NCI-H1417 treated with DMSO at 0.1 percent for 48 hours (cell line): ENCODE measurements at regions not wholly inside any gene's neighbourhood (a gene's known extent, or its start where the extent isn't known, plus 50 kb on each side); places are given as distances from the start of the nearest gene placed in this dataset.
"Not testable (repeated sequence)": the region's sequence is repeated elsewhere in the genome, so short reads cannot be mapped to it uniquely, and the experiment has no call there.

Experiments used
- DNase-seq: peaks from one replicate; lab custom pipeline; 2025; lab: John Stamatoyannopoulos, UW

DNA sequence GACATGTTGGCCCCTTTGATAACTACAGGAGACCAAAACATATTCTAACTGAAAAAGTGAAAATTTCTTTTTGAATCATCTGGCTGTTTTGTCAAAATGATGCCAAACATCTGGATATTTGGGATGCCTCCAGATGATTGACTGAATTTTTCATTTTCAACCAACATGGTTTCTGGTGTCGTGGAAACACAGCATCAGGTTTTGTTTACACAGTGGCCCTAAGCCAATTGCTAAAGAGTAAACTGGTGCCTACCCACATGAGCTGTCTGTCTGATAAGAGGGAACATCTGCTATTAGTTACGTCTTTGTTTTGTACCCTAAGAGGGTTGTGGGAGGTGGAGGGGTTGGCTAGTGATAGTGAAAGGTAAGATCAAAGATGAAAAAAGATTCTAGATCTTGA lies 204.8 kb downstream of the KCNK2 start:
- no peak for DNase-seq

DNA sequence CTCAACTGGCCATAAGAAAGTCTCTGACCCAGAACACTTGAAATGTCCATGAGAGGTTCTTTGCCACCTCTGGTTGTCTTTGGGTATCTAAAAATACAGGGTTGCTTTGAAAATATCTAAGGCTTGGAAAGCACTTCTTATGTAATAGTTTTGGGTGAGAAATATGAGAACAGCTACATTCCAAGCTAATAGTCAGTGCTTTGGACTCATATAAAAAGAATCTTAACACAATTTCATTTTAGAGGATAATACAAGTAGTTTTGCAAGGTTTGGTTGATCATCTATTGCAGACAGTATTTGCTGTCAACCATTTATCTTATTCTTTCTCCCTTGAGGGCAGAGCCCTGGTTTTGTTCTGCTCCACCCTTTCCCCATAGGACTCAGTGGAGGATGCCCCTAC lies 207.5 kb downstream of the KCNK2 start:
- DNase-seq: no peak

DNA sequence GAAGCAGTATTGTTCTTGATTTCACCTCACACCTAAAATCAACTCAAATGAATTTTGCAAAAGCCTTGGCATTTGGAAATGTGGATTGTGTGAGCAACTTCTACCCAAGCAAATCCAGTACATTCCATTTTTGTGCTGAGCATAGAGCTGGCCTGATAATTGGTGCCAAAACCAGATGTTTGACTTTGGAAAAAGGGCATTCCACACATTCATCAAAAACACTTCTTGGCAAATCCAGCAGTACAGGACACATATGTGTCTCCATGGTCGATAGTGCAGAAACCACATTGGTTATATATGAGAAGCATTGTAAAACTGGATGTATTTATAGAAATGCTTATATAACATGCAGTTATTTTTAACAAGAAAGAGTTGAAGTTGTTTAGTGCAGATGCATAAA lies 210.4 kb downstream of the KCNK2 start:
- no peak for DNase-seq

DNA sequence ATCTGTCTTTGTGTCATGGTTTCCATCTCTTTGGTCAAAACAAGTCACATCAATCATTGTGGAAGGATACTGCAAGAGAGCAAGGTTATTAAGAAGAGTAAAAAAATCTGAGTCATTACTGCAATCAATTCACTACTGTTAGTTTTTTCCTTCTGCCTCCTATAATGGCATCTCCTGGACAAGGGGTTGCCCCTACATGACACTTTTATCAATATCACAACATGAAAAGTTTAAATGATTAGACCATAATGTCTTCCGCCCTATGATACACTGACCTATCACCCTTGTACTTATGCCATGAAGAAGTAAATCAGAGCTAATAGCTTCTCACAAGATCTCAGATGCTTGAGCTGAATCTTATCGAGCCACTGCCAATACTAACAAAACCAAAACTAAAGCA lies 223.9 kb downstream of the KCNK2 start:
- no peak for DNase-seq

DNA sequence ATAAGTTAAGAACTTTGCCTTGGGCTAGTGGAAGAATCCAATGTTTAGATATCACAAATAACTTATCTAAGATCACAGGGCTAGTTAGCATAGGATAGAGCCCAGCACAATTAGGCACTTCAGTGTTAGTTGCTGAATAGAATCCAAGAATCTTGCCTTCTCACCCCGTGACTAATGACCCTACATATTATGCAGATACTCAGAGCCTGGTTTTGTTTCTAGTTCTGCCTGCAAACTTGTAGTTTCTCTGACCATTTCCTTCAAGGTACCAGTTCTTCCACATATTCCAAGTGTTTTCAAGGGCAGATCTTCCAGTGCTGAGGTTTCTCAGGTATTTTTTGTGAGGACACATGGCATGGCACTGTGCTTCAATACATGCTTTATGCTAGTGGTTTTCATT lies 239.3 kb downstream of the KCNK2 start:
- DNase-seq: no peak

DNA sequence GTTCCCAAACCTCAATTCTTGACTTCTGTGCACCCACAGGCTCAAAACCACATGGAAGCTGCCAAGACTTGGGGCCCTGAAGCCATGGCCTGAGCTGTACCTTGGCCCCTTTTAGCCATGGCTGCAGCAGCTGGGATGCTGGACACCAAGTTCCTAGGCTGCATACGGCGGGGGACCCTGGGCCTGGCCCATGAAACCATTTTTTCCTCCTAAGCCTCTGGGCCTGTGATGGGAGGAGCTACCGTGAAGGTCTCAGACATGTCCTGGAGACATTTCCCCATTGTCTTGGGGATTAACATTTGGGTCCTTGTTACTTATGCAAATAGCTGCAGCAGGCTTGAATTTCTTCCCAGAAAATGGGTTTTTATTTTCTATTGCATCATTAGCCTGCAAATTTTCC lies 241.5 kb downstream of the KCNK2 start:
- DNase-seq: not testable (repeated sequence)

DNA sequence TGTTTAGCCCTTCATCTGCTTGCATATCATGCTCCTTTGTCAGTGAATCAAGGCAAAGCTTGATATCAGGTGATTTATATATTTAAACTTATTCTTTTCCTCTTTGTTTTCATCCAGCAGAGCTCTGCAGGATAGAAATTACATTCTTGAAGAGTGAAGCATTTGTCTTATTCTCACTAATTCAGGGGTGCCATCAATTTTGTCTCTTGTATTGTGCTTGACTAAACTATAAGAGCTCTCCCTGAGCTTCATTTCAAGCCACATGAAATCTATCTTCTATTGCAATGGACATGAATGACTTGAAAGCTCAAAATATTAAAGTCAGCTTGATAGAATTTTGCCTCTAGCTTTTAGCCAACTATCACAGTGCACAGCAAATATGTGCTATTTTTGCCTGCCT lies 236.7 kb upstream of the KCTD3 start:
- no peak for DNase-seq

DNA sequence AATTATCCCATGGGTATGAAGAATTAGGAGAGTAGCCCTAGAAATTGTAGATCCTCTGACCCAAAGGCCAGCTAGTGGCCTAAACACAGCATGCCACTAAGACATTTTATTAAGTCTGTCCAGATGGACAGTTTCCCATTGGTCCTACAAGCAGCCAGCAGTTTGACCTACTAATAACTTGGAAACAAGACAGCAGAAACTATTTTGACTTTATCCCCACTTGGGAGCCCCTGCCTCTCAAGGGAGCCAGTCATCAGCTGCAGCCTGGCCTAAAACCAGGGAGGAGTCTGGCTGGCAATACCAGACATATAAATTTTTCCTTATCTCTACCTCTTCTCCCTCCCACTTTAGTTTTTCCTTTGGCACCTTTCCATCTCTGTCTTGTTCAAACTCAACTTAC lies 222.6 kb upstream of the KCTD3 start:
- DNase-seq: no peak

DNA sequence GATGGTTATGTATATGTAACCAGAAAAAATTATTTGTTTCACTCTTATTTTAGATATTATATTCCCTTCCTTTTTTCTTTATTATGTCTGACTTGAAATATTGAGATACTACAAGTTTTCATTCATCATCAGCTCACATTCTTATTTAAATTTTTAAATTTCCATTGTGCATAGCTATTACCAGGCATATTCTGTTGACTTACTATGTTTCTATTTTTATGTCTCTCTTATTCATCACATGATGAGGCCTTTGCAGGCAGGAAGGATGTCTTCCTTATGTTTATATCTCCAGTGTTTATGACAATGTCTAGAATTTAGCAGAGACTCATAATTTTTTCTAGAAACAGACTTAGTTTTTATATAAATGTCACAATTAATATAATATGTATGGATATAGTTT lies 221.9 kb upstream of the KCTD3 start:
- DNase-seq: no peak

DNA sequence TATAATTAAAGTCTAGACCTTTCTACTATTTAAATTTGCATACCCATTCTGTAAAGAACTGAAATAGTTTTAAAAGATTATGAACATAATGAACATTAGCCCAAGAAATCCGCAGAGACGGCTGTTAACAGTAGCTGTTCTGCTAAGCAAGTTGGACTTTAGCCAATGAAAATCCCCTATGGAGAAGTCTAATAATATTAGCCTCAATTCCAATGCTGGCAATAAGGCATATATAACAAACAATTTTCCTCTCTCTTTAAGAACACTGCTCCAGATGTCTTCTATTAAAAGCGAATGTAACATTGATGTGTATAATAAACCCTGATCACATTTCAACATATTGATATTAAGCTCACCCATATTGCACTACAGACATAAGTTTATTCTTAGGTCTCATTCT lies 221.3 kb upstream of the KCTD3 start:
- DNase-seq: no peak

DNA sequence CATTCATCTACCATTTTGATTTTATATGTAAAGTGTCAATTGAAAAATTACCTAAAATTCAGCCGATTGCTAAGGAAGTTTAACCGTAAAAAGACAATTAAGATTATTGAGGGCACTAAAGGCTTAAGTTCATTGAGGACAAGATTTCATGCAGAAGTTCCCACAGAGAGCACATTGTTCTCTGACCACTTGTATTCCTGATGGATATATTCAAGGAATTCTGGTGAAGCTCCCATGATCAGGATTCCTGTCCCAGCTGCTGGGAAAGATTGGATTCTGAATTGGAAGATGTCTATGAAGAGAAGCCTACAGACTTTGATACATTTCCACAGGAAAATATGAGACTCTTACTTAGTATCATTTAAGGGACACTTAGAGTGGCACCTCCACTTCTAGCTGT lies 209.2 kb upstream of the KCTD3 start:
- DNase-seq: no peak

DNA sequence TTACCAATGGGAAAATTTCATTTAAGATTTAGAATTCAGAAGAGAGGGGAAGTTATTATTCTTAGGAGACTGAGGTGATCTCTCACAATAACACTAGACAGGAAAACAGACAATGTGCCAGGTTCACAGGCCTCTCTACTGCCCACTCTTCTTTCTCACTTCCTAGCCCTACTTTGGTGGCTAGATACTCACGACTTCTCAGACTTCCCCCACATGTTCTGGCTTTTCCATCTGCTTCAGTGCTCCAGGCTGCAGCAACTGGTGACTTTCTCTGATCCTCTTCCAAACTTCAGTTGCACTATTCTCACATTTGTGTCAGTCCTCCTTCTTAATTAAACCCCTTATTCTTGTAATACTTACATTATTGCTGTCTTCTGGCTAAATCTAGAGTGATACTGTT lies 208.7 kb upstream of the KCTD3 start:
- no peak for DNase-seq

DNA sequence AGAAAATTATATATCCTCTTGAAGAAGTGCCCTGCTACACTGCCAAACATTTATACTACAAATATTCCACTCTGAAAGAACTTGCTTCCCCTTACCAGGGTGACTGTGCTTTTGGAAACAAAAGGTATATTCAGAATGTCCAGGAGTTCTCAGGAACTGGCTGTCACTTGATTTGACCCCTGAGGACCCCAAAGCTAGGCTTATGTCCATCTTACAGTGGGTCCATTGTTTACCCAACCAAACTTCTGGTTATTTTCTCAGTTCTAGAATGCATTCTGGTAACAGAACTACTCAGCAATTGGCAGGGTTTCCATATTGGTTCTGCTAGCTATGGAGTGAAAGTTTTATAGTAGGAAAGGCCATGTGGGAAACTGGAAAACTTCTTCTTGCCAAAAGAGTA lies 207.1 kb upstream of the KCTD3 start:
- no peak for DNase-seq

DNA sequence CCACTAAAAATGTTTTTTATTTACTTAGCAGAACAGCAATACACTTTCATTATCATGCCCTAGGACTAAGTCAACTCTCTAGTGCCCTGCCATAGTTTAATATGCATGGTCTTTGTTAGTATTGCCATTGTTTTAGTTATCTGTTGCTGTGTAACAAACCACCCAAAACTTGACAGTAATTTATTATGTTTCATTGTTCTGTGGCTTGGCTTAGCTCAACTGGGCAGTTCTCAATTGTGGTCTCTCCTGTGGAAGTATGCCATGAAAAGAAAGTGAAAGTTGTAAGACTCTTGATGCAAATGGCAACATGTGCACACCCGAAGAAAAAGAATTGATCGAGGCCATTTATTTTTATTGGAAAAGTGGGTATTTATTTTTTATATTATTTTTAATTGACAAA lies 206.3 kb upstream of the KCTD3 start:
- DNase-seq: no peak

DNA sequence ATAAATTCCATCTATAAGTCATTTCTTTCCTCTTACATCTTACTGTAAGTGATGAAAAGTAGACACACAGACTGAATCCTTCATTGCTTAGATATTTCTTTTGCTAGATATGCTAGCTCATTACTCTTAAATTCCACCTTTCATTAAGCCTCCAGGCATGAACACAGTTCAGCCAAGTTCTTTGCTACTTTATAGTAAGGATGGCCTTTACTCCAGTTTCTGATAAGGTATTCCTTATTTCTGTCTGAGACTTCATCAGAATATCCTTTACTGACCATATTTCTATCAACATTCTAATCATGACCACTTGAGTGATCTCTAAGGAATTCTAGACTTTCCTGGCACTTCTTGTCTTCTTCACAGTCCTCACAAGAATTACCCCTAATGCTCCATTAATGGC lies 191.7 kb upstream of the KCTD3 start:
- no peak for DNase-seq

DNA sequence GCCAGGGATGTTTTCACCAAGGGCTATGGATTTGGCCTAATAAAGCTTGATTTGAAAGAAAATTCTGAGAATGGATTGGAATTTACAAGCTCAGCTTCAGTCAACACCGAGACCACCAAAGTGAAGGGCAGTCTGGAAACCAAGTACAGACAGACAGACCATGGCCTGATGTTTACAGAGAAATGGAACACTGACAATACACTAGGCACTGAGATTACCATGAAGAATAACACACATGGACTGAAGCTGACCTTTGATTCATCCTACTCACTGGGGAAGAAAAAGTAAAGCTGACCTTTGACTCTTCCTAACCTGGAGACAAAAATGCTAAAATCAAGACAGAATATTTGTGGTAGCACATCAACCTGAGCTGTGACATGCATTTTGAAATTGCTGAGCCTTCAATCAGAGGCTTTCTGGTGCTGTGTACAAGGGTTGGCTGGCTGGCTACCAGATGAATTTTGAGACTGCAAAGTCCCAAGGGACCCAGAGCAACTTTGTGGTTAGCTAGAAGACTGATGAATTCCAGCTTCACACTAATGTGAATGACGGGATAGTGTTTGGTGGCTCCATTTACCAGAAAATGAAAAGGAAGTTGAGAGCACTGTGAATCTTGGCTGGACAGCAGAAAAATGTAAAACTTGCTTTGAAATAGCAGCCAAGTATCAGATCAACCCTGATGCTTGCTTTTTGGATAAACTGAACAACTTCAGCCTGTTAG lies 190.4 kb upstream of the KCTD3 start:
- DNase-seq: no peak

DNA sequence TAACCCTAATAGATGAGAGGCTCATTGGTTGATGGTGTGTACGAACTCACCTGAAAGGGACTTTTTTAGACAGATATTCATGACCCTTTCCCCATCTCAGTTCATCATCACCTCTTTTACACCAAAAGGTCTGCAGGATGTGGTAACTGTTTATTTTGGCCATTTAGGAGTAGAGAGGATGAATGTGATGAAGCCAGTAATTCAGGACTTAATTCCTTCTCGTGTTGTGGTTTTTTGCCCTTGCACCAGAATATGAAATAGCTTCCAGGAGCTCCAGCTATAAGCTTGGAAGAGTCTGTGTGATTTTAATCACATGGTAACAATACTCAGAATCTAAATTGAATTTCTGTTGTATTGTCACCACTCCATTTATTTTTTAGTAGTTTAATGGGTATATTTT lies 189.4 kb upstream of the KCTD3 start:
- DNase-seq: no peak

DNA sequence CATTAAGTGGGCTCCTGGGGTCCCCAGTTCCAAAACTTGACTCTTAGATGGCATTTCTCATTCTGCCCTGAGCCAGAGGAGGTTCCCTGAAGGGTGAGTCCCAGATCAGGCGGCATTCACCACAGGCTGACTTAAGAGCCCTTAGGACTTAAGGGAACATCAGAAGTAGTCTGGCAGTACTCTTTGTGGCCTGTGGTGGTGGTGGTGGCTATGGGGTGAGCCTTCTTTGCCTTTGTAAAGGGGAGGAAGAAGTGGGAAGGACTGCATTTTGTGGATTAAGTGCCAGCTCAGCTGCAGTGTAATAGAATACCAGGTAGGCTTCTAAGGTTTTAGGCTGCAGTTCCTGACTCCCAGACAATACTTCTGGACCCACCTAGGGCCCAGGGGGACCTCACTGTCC lies 186.5 kb upstream of the KCTD3 start:
- no peak for DNase-seq

DNA sequence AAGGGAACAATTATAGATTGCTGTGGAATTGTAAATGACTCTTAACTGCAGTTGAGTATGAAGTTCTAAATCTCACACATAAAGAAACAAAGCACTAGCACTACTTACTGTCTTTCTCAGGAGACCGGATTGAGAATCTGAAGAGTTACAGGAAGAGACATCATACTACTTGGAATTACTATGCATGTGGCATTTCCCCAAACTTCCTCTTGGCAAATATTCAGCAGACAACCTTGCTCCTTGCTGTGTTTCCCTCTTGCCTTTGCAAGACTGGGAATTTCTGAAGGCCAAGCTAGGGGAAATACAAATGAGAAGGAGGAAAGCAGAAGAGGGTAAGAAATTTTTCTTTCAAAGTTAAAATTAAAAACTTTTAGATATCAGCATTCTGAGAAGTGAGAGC lies 173.6 kb upstream of the KCTD3 start:
- no peak for DNase-seq

DNA sequence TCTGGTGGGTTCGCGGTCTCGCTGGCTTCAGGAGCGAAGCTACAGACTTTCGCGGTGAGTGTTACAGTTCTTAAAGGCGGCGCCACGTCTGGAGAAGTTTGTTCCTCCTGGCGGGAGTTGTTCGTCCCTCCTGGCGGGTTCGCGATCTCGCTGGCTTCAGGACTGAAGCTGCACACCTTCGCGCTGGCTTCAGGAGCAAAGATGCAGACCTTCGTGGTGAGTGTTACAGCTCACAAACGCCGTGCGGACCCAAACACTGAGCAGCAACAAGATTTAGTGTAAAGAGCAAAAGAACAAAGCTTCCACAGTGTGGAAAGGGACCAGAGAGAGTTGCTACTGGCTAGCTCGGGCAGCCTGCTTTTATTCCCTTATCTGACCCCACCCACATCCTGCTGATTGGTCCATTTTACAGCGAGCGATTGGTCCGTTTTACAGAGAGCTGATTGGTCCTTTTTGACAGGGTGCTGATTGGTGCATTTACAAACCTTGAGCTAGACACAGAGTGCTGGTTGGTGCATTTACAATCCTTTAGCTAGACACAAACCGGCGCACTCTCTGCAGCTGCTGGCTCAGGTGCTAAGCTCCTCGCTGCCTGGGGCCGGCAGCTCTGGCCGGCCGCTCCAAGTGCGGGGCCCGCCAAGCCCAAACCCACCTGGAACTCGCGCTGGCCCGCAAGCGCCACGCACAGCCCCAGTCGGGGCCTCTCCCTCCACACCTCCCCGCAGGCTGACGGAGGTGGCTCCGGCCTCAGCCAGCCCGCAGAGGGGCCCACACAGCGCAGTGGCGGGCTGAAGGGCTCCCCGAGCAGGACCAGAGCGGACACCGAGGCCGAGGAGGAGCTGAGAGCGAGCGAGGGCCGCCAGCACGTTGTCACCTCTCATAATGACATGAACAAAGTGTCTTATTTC lies 172.8 kb upstream of the KCTD3 start:
- DNase-seq: no peak

DNA sequence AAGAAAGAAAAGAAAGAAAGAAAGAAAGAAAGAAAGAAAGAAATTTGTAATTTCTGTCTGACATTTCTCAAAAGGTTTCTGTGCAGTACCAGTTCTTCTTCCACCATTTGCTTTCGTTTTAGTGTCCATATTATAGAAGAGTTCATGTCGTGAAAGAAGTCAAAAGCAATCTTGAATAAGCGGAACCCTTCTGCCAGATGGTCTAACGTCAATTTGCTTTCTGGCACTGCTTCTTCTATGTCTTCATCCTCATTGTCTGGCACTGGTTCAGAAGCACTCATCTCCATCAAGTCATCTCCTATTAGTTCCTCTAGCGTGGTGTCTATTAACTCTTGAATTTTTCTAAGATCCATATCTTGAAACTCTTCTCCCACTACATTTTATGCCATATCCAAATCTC lies 170.0 kb upstream of the KCTD3 start:
- DNase-seq: no peak

DNA sequence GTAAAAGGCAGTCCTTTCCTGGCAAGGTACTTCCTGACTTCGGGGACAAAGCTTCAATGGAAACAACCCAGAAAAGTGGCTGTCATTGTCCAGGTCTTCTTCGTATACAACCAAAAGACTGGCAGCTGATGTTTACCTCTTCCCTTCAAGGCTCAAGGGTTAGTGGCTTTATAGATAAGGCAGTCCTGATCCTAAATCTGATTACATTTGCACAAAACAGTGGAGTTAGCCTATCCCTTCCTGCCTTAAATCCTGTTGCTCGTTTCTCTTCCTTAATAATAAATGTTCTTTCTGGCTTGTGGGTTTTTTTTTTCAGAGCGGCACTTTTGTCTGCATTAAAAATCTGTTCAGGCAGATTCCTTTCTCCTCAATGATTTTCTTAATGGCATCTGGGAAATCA lies 169.3 kb upstream of the KCTD3 start:
- DNase-seq: no peak

DNA sequence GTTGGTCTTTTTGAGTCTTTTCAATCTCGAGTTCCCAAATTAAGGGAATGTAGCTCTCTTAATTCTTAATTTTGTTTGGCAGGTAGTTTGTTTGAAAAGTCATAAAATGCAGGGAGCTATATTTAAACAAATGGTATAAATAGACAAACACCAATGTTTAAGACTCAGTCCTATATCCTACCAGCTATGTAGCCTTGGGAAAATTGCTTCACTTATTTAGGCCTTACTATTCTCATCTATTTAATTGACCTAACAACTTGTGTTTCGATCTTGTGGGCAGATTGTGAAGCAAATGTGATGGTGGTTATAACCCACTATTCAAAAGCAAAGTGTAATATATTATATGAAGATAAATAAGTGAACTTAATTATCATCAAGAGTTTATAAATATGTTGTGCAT lies 167.3 kb upstream of the KCTD3 start:
- no peak for DNase-seq

DNA sequence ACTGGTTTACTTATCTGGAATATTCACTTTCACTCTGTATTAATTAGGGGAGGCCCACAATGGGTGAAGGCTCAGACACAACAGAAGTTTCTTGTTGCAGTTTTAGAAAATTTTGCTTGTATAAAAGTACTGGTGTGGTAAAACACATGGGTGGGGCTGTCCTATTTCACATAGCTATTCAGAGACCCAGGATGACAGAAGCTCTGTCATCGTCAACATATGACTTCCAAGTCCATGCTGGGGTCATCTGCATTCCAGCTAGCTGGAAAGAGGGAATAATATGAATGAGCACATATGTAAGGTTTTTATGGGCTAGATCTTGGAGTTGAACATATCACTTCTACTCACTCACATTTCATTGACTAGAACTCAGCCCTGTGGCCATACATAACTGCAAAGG lies 166.4 kb upstream of the KCTD3 start:
- no peak for DNase-seq
